GM21576 (cell line): ENCODE measurements at regions not wholly inside any gene's neighbourhood (a gene's known extent, or its start where the extent isn't known, plus 50 kb on each side); places are given as distances from the start of the nearest gene placed in this dataset.
"Not testable (repeated sequence)": the region's sequence is repeated elsewhere in the genome, so short reads cannot be mapped to it uniquely, and the experiment has no call there.

ENCODE experiments used
- ATAC-seq: cut with Tn5 transposase; IDR thresholded peaks from one replicate; pipeline ENCODE4 v1.9.1; 2021; ENCODE audit warnings: mild to moderate bottlenecking, moderate library complexity; ENCODE audit not compliant: unreplicated experiment

- ATAC-seq = not testable (repeated sequence)
Measured at GRCh38 chr5:98030273-98030672, 743.2 kb upstream of the RGMB start.

- not testable (repeated sequence) for ATAC-seq
Measured at GRCh38 chr5:98031036-98031435, 742.4 kb upstream of the RGMB start.

- ATAC-seq = peak; percentile 53
Measured at GRCh38 chr5:98031496-98031895, 742.0 kb upstream of the RGMB start.

GRCh38 chr5:98031926-98032325 is 741.5 kb upstream of the RGMB start:
- no peak for ATAC-seq

GRCh38 chr5:98041661-98042060 is 731.8 kb upstream of the RGMB start:
- no peak for ATAC-seq

GRCh38 chr5:98042521-98042920 is 730.9 kb upstream of the RGMB start:
- ATAC-seq = no peak

- no peak for ATAC-seq
Measured at GRCh38 chr5:98042961-98043360, 730.5 kb upstream of the RGMB start.

- ATAC-seq = no peak
Measured at GRCh38 chr5:98050583-98050982, 722.9 kb upstream of the RGMB start.

GRCh38 chr5:98053170-98053569 is 720.3 kb upstream of the RGMB start:
- ATAC-seq = no peak

GRCh38 chr5:98060148-98060547 is 713.3 kb upstream of the RGMB start:
- no peak for ATAC-seq

- no peak for ATAC-seq
Measured at GRCh38 chr5:98064118-98064685, 709.3 kb upstream of the RGMB start.

GRCh38 chr5:98065261-98065909 is 708.1 kb upstream of the RGMB start:
- no peak for ATAC-seq

GRCh38 chr5:98066910-98067309 is 706.6 kb upstream of the RGMB start:
- no peak for ATAC-seq

- ATAC-seq = peak; percentile 76
Measured at GRCh38 chr5:98069876-98070512, 703.5 kb upstream of the RGMB start.

- no peak for ATAC-seq
Measured at GRCh38 chr5:98072921-98073320, 700.5 kb upstream of the RGMB start.

- no peak for ATAC-seq
Measured at GRCh38 chr5:98076501-98076900, 697.0 kb upstream of the RGMB start.

GRCh38 chr5:98085593-98085992 is 687.9 kb upstream of the RGMB start:
- no peak for ATAC-seq

- ATAC-seq = no peak
Measured at GRCh38 chr5:98095072-98095471, 678.4 kb upstream of the RGMB start.

GRCh38 chr5:98096155-98096554 is 677.3 kb upstream of the RGMB start:
- no peak for ATAC-seq

GRCh38 chr5:98099448-98100105 is 673.9 kb upstream of the RGMB start:
- ATAC-seq = no peak

- ATAC-seq = no peak
Measured at GRCh38 chr5:98101131-98101530, 672.3 kb upstream of the RGMB start.

GRCh38 chr5:98102936-98103335 is 670.5 kb upstream of the RGMB start:
- ATAC-seq = no peak
